Fibroblast of the aortic adventitia (primary cell): ENCODE measurements at regions not wholly inside any gene's neighbourhood (a gene's known extent, or its start where the extent isn't known, plus 50 kb on each side); places are given as distances from the start of the nearest gene placed in this dataset.

ENCODE experiments used
- DNase-seq: peaks from one replicate; pipeline ENCODE4 v3.0.0-alpha.2; 2010; ENCODE audit warnings: low read depth
- H3K4me3 ChIP-seq: 2 replicates; pipeline ENCODE4 v1.5.1; 2011; ENCODE audit warnings: low read depth, mild to moderate bottlenecking, control low read depth, low read length, moderate library complexity
- TF ChIP-seq, protein P1 (sequence below): IDR thresholded peaks from 2 replicates; pipeline ENCODE4 v1.5.1; 2011; ENCODE audit warnings: mild to moderate bottlenecking, low read length, control low read depth, inconsistent platforms; ENCODE audit not compliant: insufficient read depth

DNA sequence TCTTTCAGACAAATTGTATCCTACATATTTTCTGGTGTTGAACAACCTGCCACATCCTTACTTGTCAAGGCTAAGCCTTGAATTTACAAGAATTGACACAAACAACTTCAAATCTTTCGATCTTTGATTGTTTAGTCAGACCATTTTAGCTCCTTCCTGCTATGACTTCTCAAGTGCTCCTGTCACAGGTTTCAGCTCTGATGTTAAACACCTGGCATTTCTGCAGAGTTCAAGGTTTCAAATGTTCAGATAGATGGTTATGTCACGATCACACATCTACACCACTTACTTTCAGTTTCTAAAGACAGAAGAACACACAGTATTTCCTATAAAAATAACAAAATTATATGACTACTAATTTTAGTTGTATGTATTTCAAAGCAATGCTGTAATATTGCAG, 84.0 kb downstream of the RND3 start:
- TF ChIP-seq, protein P1, sequence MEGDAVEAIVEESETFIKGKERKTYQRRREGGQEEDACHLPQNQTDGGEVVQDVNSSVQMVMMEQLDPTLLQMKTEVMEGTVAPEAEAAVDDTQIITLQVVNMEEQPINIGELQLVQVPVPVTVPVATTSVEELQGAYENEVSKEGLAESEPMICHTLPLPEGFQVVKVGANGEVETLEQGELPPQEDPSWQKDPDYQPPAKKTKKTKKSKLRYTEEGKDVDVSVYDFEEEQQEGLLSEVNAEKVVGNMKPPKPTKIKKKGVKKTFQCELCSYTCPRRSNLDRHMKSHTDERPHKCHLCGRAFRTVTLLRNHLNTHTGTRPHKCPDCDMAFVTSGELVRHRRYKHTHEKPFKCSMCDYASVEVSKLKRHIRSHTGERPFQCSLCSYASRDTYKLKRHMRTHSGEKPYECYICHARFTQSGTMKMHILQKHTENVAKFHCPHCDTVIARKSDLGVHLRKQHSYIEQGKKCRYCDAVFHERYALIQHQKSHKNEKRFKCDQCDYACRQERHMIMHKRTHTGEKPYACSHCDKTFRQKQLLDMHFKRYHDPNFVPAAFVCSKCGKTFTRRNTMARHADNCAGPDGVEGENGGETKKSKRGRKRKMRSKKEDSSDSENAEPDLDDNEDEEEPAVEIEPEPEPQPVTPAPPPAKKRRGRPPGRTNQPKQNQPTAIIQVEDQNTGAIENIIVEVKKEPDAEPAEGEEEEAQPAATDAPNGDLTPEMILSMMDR, result no peak
- no peak for DNase-seq
- H3K4me3 ChIP-seq, result peak overlapping the region; percentile 2

DNA sequence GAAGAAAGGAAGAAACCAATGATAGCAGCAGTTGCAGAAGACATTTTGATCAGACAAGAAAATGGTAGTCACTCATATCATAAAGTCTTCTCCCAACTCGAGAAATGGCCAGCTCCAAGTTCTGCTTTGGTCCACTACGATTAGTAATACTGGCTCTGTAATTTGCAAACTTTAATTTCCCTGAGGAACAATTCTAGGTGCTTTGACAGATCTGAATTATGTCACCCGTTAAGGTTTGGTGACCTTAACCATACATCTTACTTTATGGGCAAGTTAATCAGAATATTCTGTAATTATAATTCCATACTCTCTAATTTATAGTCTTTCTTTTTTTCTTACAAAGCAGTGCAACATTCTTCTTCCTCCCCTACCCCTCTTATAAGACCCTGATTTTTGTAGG, 84.5 kb downstream of the RND3 start:
- TF ChIP-seq, protein P1, result no peak
- no peak overlapping the region for H3K4me3 ChIP-seq

DNA sequence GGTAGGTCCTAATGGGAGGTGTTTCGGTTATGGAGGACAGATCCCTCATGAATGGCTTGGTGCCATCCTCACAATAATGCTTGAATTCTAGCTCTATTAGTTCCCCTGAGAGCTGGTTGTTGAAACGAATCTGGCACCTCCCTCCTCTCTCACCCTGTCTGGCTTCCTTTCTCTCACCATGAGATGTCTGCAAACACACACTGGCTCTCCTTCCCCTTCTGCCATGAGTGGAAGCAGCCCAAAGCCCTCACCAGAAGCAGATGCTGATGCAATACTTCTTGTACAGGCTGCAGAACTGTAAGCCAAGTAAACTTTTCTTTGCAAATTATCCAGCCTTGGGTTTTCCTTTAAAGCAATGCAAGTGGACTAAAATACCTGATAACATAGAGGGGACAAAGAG, 86.6 kb downstream of the RND3 start:
- no peak overlapping the region for H3K4me3 ChIP-seq
- DNase-seq, result peak; percentile 52
- TF ChIP-seq, protein P1, result no peak

More for the DNA sequence above, 84.5 kb downstream of the RND3 start:
- no peak for DNase-seq

DNA sequence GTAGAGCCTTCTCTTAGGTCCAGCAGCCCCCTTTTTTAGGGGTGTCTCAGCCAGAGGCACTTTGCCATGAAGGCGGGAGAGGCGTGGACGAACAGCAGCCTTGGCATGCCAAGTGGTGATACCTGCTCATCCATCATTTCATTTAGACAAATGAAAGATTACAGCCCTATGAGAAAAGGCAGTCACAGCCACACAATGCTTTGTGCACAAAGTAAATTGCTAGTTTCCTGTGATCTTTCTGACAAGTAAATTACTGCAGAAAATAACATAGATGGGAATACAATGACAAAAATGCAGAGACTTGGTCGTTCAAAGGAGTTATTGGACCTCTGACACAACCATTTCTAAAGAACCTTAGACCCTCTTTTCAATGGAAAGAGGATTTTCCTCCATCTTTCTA, 94.9 kb downstream of the RND3 start:
- H3K4me3 ChIP-seq, result no peak overlapping the region
- TF ChIP-seq, protein P1, result no peak
- no peak for DNase-seq

DNA sequence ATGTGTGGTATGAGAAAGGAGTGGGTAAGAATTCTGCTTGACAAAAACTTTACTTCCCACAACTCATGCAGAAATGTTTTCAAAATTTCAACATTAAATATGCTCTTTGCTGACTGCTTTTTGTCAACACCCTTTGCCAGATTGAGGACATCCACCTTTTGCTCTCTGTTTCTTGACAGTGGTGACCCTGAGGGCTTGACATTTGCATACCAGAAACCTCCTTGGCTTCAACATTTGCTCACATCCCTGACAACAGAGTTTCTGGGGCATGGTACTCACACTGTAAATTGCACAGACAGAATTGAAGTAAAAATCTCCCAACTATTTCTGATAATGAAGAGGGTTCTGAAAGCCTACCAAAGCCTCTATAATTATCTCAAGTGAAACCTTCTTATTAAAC, 95.7 kb downstream of the RND3 start:
- DNase-seq, result no peak
- TF ChIP-seq, protein P1, result no peak

DNA sequence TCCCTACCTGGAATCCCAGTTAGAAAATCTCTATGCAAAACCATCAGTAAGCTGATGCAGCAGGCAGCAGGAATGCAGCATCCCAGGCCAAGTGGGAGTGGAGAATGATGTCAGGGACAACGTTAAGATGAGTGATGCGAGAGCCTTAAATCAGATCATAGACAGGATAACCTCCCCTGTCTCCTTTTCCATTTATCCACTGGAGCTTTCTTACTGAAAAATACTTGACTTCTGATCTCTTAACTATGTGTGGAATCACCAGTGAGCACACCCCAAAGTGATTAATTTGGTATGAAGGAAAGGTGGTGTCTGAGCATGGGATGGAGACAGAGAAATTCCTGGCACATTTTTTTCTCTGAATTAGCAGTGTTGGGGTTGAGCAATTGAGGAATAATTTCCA, 98.0 kb downstream of the RND3 start:
- DNase-seq, result peak; percentile 52

More for the DNA sequence above, 95.7 kb downstream of the RND3 start:
- no peak overlapping the region for H3K4me3 ChIP-seq

DNA sequence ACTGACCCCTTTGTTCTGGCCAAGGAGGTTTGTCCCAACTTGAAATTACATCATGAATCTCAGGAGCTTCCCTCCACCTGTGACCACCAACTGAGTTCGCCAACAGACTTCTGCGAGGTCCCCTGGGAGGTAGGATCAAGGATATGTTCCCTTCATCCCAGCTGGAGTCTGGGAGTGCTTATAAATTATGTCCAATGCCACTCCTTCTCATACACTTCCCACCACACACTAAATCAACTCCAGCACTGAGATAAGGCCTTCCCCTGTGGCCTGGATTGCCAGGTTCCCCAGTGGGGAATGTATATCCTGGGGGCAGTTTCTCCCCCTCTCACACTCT, 99.2 kb downstream of the RND3 start:
- no peak for DNase-seq
- H3K4me3 ChIP-seq, result no peak overlapping the region
- TF ChIP-seq, protein P1, result no peak

More for the DNA sequence above, 98.0 kb downstream of the RND3 start:
- H3K4me3 ChIP-seq, result no peak overlapping the region
- TF ChIP-seq, protein P1, result no peak
